ENCODE measurements at regions not wholly inside any gene's neighbourhood (a gene's known extent, or its start where the extent isn't known, plus 50 kb on each side); places are given as distances from the start of the nearest gene placed in this dataset.

- H3K9me2 ChIP-seq (replicated peaks; ENCODE audit: control insufficient read depth, low read length): no peaks in the 10 kb centered on the region
- no peaks in the 10 kb centered on the region for H3K9me3 ChIP-seq (ENCODE audit: control insufficient read depth, insufficient read depth, low read length)
- peaks cover 51% of the 10 kb centered on the region for H3K27me3 ChIP-seq (ENCODE audit: control insufficient read depth, low read length)
- H3K4me1 ChIP-seq (ENCODE audit: control insufficient read depth, low read length): no peaks in the 10 kb centered on the region
- no peak overlapping the region for H3K27ac ChIP-seq (ENCODE audit: low read depth, low read length)
- H3K4me3 ChIP-seq (ENCODE audit: low read length): no peak overlapping the region
- H3K36me3 ChIP-seq (ENCODE audit: control insufficient read depth, low read length): no peaks in the 10 kb centered on the region
- no peaks in the 10 kb centered on the region for H4K20me1 ChIP-seq (ENCODE audit: control insufficient read depth, insufficient read depth, low read depth, low read length)
- H3F3A ChIP-seq (ENCODE audit: control insufficient read depth, insufficient read depth): no peaks in the 10 kb centered on the region
- H3K79me2 ChIP-seq (ENCODE audit: control insufficient read depth, low read length): no peaks in the 10 kb centered on the region
- TF ChIP-seq, protein P1, sequence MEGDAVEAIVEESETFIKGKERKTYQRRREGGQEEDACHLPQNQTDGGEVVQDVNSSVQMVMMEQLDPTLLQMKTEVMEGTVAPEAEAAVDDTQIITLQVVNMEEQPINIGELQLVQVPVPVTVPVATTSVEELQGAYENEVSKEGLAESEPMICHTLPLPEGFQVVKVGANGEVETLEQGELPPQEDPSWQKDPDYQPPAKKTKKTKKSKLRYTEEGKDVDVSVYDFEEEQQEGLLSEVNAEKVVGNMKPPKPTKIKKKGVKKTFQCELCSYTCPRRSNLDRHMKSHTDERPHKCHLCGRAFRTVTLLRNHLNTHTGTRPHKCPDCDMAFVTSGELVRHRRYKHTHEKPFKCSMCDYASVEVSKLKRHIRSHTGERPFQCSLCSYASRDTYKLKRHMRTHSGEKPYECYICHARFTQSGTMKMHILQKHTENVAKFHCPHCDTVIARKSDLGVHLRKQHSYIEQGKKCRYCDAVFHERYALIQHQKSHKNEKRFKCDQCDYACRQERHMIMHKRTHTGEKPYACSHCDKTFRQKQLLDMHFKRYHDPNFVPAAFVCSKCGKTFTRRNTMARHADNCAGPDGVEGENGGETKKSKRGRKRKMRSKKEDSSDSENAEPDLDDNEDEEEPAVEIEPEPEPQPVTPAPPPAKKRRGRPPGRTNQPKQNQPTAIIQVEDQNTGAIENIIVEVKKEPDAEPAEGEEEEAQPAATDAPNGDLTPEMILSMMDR (IDR thresholded peaks at IDR 0.05; ENCODE audit: low read depth, low read length, poor library complexity, severe bottlenecking): no peak
- TF ChIP-seq EZH2phosphoT487 (IDR thresholded peaks at IDR 0.05; ENCODE audit: borderline replicate concordance, low read length): no peak
- H3K4me2 ChIP-seq (ENCODE audit: low read length): no peak overlapping the region
Measured at GRCh38 chr3:187570776-187571175, 99.4 kb downstream of the SST start.

- TF ChIP-seq, protein P1 (IDR thresholded peaks at IDR 0.05; ENCODE audit: low read depth, low read length, poor library complexity, severe bottlenecking): no peak
- TF ChIP-seq EZH2phosphoT487 (IDR thresholded peaks at IDR 0.05; ENCODE audit: borderline replicate concordance, low read length): no peak
- H3K4me2 ChIP-seq (ENCODE audit: low read length): no peak overlapping the region
- H3K36me3 ChIP-seq (ENCODE audit: control insufficient read depth, low read length): no peaks in the 10 kb centered on the region
- no peaks in the 10 kb centered on the region for H3K4me1 ChIP-seq (ENCODE audit: control insufficient read depth, low read length)
- H3K9me2 ChIP-seq (replicated peaks; ENCODE audit: control insufficient read depth, low read length): no peaks in the 10 kb centered on the region
- H3K79me2 ChIP-seq (ENCODE audit: control insufficient read depth, low read length): no peaks in the 10 kb centered on the region
- no peaks in the 10 kb centered on the region for H3F3A ChIP-seq (ENCODE audit: control insufficient read depth, insufficient read depth)
- H4K20me1 ChIP-seq (ENCODE audit: control insufficient read depth, insufficient read depth, low read depth, low read length): no peaks in the 10 kb centered on the region
- H3K9me3 ChIP-seq (ENCODE audit: control insufficient read depth, insufficient read depth, low read length): no peaks in the 10 kb centered on the region
- H3K4me3 ChIP-seq (ENCODE audit: low read length): no peak overlapping the region
- H3K27ac ChIP-seq (ENCODE audit: low read depth, low read length): no peak overlapping the region
- peaks cover 47% of the 10 kb centered on the region for H3K27me3 ChIP-seq (ENCODE audit: control insufficient read depth, low read length)
Measured at GRCh38 chr3:187568171-187568570, 102.0 kb downstream of the SST start.

GRCh38 chr3:187567661-187568121 is 102.5 kb downstream of the SST start:
- Histone ChIP-seq H3K9me2 (replicated peaks; ENCODE audit: control insufficient read depth, low read length) (no peaks in the 10 kb centered on the region), H3K9me3 (ENCODE audit: control insufficient read depth, insufficient read depth, low read length) (no peaks in the 10 kb centered on the region), H3K4me3 (ENCODE audit: low read length) (no peak overlapping the region), H3K36me3 (ENCODE audit: control insufficient read depth, low read length) (no peaks in the 10 kb centered on the region), H3K4me2 (ENCODE audit: low read length) (no peak overlapping the region), H4K20me1 (ENCODE audit: control insufficient read depth, insufficient read depth, low read depth, low read length) (no peaks in the 10 kb centered on the region), H3K4me1 (ENCODE audit: control insufficient read depth, low read length) (no peaks in the 10 kb centered on the region), H3F3A (ENCODE audit: control insufficient read depth, insufficient read depth) (no peaks in the 10 kb centered on the region), H3K79me2 (ENCODE audit: control insufficient read depth, low read length) (no peaks in the 10 kb centered on the region), H3K27ac (ENCODE audit: low read depth, low read length) (no peak overlapping the region), H3K27me3 (ENCODE audit: control insufficient read depth, low read length) (peaks cover 47% of the 10 kb centered on the region)
- TF ChIP-seq, protein P1 (IDR thresholded peaks at IDR 0.05; ENCODE audit: low read depth, low read length, poor library complexity, severe bottlenecking): no peak

GRCh38 chr3:187567021-187567420 is 103.2 kb downstream of the SST start:
- H3K9me3 ChIP-seq (ENCODE audit: control insufficient read depth, insufficient read depth, low read length): no peaks in the 10 kb centered on the region
- no peaks in the 10 kb centered on the region for H3F3A ChIP-seq (ENCODE audit: control insufficient read depth, insufficient read depth)
- peaks cover 40% of the 10 kb centered on the region for H3K27me3 ChIP-seq (ENCODE audit: control insufficient read depth, low read length)
- no peaks in the 10 kb centered on the region for H3K36me3 ChIP-seq (ENCODE audit: control insufficient read depth, low read length)
- H3K27ac ChIP-seq (ENCODE audit: low read depth, low read length): no peak overlapping the region
- no peak overlapping the region for H3K4me2 ChIP-seq (ENCODE audit: low read length)
- H3K79me2 ChIP-seq (ENCODE audit: control insufficient read depth, low read length): no peaks in the 10 kb centered on the region
- no peak for TF ChIP-seq EZH2phosphoT487 (IDR thresholded peaks at IDR 0.05; ENCODE audit: borderline replicate concordance, low read length)
- TF ChIP-seq, protein P1 (IDR thresholded peaks at IDR 0.05; ENCODE audit: low read depth, low read length, poor library complexity, severe bottlenecking): no peak
- H4K20me1 ChIP-seq (ENCODE audit: control insufficient read depth, insufficient read depth, low read depth, low read length): no peaks in the 10 kb centered on the region
- no peak overlapping the region for H3K4me3 ChIP-seq (ENCODE audit: low read length)
- no peaks in the 10 kb centered on the region for H3K4me1 ChIP-seq (ENCODE audit: control insufficient read depth, low read length)
- H3K9me2 ChIP-seq (replicated peaks; ENCODE audit: control insufficient read depth, low read length): no peaks in the 10 kb centered on the region

All from DOHH2 (cell line).